HG03571 (cell line): ENCODE measurements at regions not wholly inside any gene's neighbourhood (a gene's known extent, or its start where the extent isn't known, plus 50 kb on each side); places are given as distances from the start of the nearest gene placed in this dataset.

ENCODE experiments used
- ATAC-seq: cut with Tn5 transposase; IDR thresholded peaks from one replicate; pipeline ENCODE4 v1.9.1; 2021; ENCODE audit not compliant: unreplicated experiment

- ATAC-seq: no peak
Observed at GRCh38 chr5:58357799-58358500, 101.9 kb downstream of the PLK2 start.

GRCh38 chr5:58357121-58357520 is 102.8 kb downstream of the PLK2 start:
- ATAC-seq: no peak

DNA sequence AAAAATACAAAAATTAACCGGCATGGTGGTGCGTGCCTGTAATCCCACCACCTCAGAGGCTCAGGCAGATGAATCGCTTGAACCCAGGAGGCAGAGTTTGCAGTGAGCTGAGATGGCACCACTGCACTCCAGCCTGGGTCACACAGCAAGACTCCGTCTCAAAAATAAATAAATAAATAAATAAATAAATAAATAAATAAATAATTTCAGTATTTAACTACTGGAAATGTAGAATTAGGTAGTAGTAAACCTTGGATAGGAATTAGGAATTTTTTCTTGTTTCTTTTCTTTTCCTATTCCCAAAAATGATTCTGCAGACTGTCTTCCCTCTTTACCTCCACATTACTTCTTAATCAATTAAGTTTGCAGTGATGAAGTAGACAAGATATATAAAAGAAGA is 103.2 kb downstream of the PLK2 start:
- ATAC-seq: no peak

GRCh38 chr5:58354827-58355226 is 105.1 kb downstream of the PLK2 start:
- no peak for ATAC-seq

DNA sequence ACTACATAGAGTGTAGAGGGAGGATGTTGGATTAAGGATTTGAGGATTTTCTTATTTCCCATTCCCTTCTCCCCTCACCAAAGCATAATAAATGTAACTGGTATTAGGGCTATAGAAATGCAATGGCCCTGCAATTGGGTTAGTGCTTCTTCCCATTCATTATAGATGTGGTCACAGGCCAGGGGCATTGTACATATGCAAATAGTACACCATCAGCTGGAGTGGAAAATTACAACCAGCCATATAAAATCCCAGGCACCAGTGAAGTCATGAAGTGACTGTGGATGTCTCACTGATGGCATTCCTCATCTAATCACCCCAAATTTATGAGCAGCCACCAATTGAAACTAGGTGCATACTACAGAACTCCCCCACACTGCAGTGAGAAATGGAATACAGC is 105.9 kb downstream of the PLK2 start:
- ATAC-seq: no peak

DNA sequence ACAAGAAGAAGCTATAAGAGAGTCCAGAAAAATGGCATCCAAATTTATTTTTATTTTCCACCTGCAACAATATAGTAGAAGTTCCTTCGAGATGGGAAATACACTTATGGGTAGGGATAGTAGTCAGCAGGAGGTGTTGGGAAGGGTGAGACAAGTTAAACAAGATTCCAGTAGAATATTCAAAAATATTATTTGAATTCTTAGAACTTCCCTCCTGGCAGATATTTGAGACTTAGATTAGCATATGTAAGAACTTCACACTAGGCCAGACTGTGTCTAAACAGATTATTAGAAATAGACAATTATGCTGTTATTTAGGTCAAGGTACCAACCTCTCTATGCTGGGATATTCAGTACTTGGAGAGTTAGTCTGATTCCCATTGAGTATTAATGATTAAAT is 108.7 kb downstream of the PLK2 start:
- ATAC-seq: no peak

- ATAC-seq: no peak
Observed at GRCh38 chr5:58348996-58349728, 110.7 kb downstream of the PLK2 start.

DNA sequence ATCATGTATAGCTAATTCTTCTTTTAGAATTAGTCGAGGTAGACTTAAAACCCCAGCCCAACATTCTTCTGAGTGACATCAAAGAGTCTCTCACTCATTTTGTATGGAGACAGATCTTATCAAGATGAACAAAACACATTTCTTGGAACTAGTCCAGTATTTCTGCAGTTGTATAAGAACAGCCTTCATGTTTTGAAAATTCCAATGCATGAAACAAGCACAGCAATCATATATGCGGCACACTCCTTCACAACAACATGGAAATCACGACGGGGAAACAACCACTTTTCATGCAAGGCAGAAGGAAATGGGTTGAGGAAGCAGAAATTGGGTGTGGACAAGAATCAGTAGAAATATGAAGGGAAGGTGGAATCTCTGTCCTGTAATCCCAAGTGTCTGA is 113.8 kb downstream of the PLK2 start:
- no peak for ATAC-seq

GRCh38 chr5:58341476-58341875 is 118.4 kb downstream of the PLK2 start:
- no peak for ATAC-seq

GRCh38 chr5:58335518-58335917 is 124.4 kb downstream of the PLK2 start:
- no peak for ATAC-seq

- ATAC-seq: no peak
Observed at GRCh38 chr5:58334035-58334434, 125.9 kb downstream of the PLK2 start.

DNA sequence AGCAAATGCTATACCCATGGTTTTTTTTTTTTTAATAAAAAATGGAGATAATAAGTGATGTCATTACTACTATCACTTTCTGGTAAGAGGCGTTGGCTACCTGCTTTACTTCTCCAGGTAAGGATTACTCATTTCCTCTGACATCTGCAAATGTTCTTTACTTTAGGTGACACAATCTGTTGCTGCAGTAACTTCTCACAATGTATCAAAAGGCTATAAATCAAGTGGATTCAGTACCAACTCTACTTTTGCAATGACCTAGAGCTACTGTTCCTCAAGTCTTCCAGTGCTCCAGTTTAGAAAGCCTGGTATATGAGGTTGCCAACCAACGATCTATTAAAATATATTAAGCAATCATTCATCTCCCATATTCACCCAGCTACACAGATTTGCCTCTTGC is 129.1 kb downstream of the PLK2 start:
- ATAC-seq: no peak

DNA sequence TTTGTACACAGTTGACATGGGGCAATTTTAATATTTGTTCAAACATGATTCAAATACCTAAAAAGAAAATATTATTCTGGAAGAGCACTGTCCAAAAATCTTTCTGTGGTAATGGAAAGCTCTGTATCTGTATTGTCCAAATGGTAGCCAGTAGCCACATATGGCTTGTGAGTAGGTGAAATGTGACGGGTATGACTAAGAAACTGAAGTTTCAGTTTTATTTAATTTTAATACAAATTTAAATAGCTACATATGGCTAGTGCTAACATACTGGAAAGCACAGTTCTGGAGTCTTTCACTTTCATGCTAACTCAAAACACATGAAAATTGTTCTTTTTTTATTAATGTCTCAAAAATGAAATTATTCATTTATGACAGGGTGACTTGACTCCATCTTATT is 132.6 kb downstream of the PLK2 start:
- ATAC-seq: no peak

GRCh38 chr5:58326022-58326421 is 133.9 kb downstream of the PLK2 start:
- no peak for ATAC-seq

GRCh38 chr5:58322453-58322852 is 137.4 kb downstream of the PLK2 start:
- no peak for ATAC-seq

- ATAC-seq: no peak
Observed at GRCh38 chr5:58318468-58318867, 141.4 kb downstream of the PLK2 start.

DNA sequence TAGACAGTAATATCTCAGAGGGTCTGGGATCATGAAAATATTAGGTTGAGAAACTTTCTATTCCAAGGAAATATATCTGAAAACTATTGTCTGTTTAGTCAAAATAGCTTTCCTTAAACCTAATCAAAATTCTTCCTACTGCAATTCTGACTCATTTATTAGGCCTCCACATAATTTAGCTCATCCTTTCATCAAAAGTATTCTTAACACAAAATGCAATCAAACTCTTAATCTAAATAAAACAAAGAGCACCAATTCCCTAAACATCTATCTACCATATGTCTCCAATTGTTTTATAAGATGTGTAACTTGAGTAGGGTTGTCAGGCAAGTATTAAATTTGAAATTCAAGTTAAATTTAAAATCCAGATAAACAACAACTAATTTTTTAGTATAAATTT is 142.1 kb downstream of the PLK2 start:
- ATAC-seq: no peak

DNA sequence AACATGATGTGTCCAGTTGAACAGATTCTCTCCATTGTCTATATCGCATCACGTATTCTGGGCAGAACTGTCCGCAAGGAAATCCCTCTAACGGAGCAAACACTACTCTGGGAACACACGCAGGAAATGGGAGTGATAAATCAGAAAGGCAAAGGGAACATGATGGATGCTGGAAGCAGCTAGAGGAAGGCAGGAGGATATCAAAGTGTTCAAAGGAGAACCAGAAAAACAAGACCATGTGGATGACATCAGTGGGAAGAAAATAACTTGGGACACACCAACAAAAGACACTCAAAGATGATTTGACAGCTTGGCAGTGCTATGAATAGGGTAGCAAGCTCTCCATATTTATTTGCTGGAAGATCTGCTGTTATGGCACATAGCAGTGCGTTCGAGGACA is 142.9 kb downstream of the PLK2 start:
- ATAC-seq: no peak

DNA sequence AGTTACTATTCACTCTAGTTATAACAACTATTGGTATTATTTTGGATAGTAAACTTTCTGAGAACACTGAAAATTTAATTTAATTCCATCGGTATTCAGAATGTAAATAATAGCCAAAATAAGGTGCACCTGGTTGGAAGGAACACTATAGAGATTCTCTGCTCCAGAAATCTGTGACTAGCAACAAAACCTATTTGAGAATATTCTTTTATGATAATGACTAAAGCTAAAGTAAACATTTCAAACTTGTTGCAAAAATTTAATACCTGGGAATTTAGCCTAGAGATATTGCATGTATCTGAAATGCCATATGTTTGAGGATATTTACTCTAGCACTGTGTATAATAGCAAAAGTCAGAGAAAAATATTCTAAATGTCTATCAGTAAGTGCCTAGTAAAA is 144.1 kb downstream of the PLK2 start:
- ATAC-seq: no peak

- ATAC-seq: no peak
Observed at GRCh38 chr5:58314356-58315210, 145.3 kb downstream of the PLK2 start.

DNA sequence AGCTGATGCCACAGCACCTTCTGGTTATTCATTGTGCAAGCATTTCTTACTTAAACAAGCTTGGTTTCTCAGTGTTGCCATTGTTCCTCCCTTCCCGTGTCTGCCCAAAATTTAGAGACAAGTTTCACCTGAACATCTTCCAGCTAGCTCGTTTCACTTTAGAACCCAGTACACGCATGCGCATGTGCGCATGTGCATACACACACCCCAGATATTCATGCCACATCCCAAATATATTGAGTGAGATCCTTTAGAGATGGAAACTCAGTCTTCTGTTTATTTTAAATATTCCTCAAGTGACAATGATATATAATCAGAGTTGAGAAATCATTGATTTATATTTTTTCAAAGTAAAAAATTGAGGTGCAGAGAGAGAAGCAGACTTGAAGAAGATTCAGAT is 147.6 kb downstream of the PLK2 start:
- ATAC-seq: no peak

- ATAC-seq: no peak
Observed at GRCh38 chr5:58311526-58311925, 148.4 kb downstream of the PLK2 start.
